IMR-90 (cell line): ENCODE measurements at regions not wholly inside any gene's neighbourhood (a gene's known extent, or its start where the extent isn't known, plus 50 kb on each side); places are given as distances from the start of the nearest gene placed in this dataset.

ENCODE experiments used
- ATAC-seq: fragments of 200-7000 bp; cut with Tn5 transposase; 2 replicates; pipeline ENCODE4 v1.9.1; 2020; ENCODE audit warnings: low read depth, mild to moderate bottlenecking, moderate library complexity
- BruUV-seq: library from RNA; stranded (reverse); fragments of 400-500 nt; replicated peaks from 2 replicates; lab custom pipeline; 2021; lab: Mats Ljungman, UMichigan
- CTCF ChIA-PET: fragments of 300-600 bp; formaldehyde crosslinking; extraction: SDS; loops from one replicate; lab custom pipeline; 2021; ENCODE audit warnings: antibody characterized with exemption; lab: Yijun Ruan, JAX
- POLR2A ChIA-PET: fragments of 300-600 bp; sonication (Branson Sonifier 250); formaldehyde crosslinking; loops from one replicate; lab custom pipeline; 2022; ENCODE audit warnings: antibody characterized with exemption; ENCODE audit not compliant: unreplicated experiment; lab: Charles Lee
- DNase-seq: peaks from one replicate; pipeline ENCODE4 v3.0.0; 2013
- H2AFZ ChIP-seq: replicated peaks from 2 replicates; pipeline ENCODE3; 2013; ENCODE audit warnings: low read length, mild to moderate bottlenecking; ENCODE audit not compliant: poor library complexity
- H2AK5ac ChIP-seq: 2 replicates; pipeline ENCODE4 v1.6.1; 2013; ENCODE audit warnings: low read depth, low read length, inconsistent platforms
- H2AK9ac ChIP-seq: replicated peaks from 2 replicates; pipeline ENCODE3; 2013; ENCODE audit warnings: mild to moderate bottlenecking, low read depth, low read length, moderate library complexity; ENCODE audit not compliant: poor library complexity
- H2BK120ac ChIP-seq: 2 replicates; pipeline ENCODE4 v1.6.1; 2013; ENCODE audit warnings: low read depth, low read length, inconsistent platforms
- H2BK15ac ChIP-seq: 3 replicates; pipeline ENCODE4 v1.6.1; 2013; ENCODE audit warnings: low read depth, low read length, inconsistent platforms
- H2BK20ac ChIP-seq: 2 replicates; pipeline ENCODE4 v1.6.1; 2013; ENCODE audit warnings: low read depth, mild to moderate bottlenecking, inconsistent platforms, low read length, moderate library complexity
- H2BK5ac ChIP-seq: 2 replicates; pipeline ENCODE4 v1.6.1; 2013; ENCODE audit warnings: mild to moderate bottlenecking, low read depth, low read length, inconsistent platforms; ENCODE audit not compliant: poor library complexity, severe bottlenecking
- H3K14ac ChIP-seq: replicated peaks from 2 replicates; pipeline ENCODE4 v1.6.1; 2013; ENCODE audit warnings: low read depth, low read length, inconsistent platforms
- H3K18ac ChIP-seq: 2 replicates; pipeline ENCODE4 v1.6.1; 2013; ENCODE audit warnings: low read depth, low read length, control low read depth
- H3K23ac ChIP-seq: 2 replicates; pipeline ENCODE4 v1.6.1; 2013; ENCODE audit warnings: low read depth, low read length, inconsistent platforms
- H3K27ac ChIP-seq: 2 replicates; pipeline ENCODE4 v1.5.1; 2013; ENCODE audit warnings: mild to moderate bottlenecking, control low read depth, low read length; ENCODE audit not compliant: insufficient read depth
- H3K27me3 ChIP-seq: 2 replicates; pipeline ENCODE4 v1.6.1; 2013; ENCODE audit warnings: low read length; ENCODE audit not compliant: control insufficient read depth, insufficient read depth
- H3K36me3 ChIP-seq: 2 replicates; pipeline ENCODE4 v1.6.1; 2013; ENCODE audit warnings: low read length, mixed read lengths; ENCODE audit not compliant: control insufficient read depth, insufficient read depth
- H3K4ac ChIP-seq: 2 replicates; pipeline ENCODE4 v1.6.1; 2013; ENCODE audit warnings: low read depth, low read length, inconsistent platforms
- H3K4me1 ChIP-seq: 2 replicates; pipeline ENCODE4 v1.6.1; 2013; ENCODE audit warnings: low read length, mixed read lengths; ENCODE audit not compliant: control insufficient read depth, insufficient read depth
- H3K4me2 ChIP-seq: 2 replicates; pipeline ENCODE4 v1.6.1; 2013; ENCODE audit warnings: low read depth, mild to moderate bottlenecking, control low read depth, low read length, moderate library complexity
- H3K4me3 ChIP-seq: 2 replicates; pipeline ENCODE4 v1.5.1; 2013; ENCODE audit warnings: low read depth, mild to moderate bottlenecking, control low read depth, low read length, moderate library complexity; ENCODE audit not compliant: insufficient read depth
- H3K56ac ChIP-seq: 2 replicates; pipeline ENCODE4 v1.6.1; 2013; ENCODE audit warnings: low read length, inconsistent platforms; ENCODE audit not compliant: insufficient read depth; ENCODE audit errors: extremely low read depth
- H3K79me1 ChIP-seq, 2 experiments: 2 replicates each; pipeline ENCODE4 v1.6.1; 2013; ENCODE audit warnings: low read length in 2 of 2, inconsistent platforms in 1 of 2, low read depth in 1 of 2
- H3K9ac ChIP-seq: 2 replicates; pipeline ENCODE4 v1.6.1; 2013; ENCODE audit warnings: low read depth, low read length, control low read depth
- H3K9me1 ChIP-seq: 2 replicates; pipeline ENCODE4 v1.6.1; 2013; ENCODE audit warnings: low read length, inconsistent platforms; ENCODE audit not compliant: insufficient read depth
- H3K9me3 ChIP-seq: 2 replicates; pipeline ENCODE4 v1.6.1; 2013; ENCODE audit warnings: low read length; ENCODE audit not compliant: control insufficient read depth, insufficient read depth
- H4K20me1 ChIP-seq: 2 replicates; pipeline ENCODE4 v1.6.1; 2013; ENCODE audit warnings: low read length, inconsistent platforms; ENCODE audit not compliant: insufficient read depth
- H4K5ac ChIP-seq: 2 replicates; pipeline ENCODE4 v1.6.1; 2013; ENCODE audit warnings: mild to moderate bottlenecking, low read depth, low read length, control low read depth
- H4K8ac ChIP-seq, 2 experiments: 2 replicates each; pipeline ENCODE4 v1.6.1; 2013; ENCODE audit warnings: low read depth in 2 of 2, low read length in 2 of 2, control low read depth in 1 of 2, inconsistent platforms in 1 of 2
- H4K91ac ChIP-seq: 2 replicates; pipeline ENCODE4 v1.6.1; 2013; ENCODE audit warnings: low read depth, low read length, inconsistent platforms; ENCODE audit not compliant: insufficient read depth
- BHLHE40 ChIP-seq: fragments of 150-350 bp; IDR thresholded peaks from 2 replicates; pipeline ENCODE4 v1.6.1; 2016; ENCODE audit warnings: mild to moderate bottlenecking, low read depth, low read length
- CEBPB ChIP-seq: IDR thresholded peaks from 2 replicates; pipeline ENCODE4 v1.6.1; 2012; ENCODE audit warnings: low read depth, low read length, improper control_type of control experiment
- CHD1 ChIP-seq: IDR thresholded peaks from 2 replicates; pipeline ENCODE4 v1.6.1; 2012; ENCODE audit warnings: low read depth, low read length, improper control_type of control experiment
- CTCF ChIP-seq: conservative IDR thresholded peaks from 2 replicates; pipeline ENCODE4 v1.5.1; 2012; ENCODE audit warnings: mild to moderate bottlenecking, low read depth, low read length, improper control_type of control experiment
- ELK1 ChIP-seq: fragments of 150-350 bp; IDR thresholded peaks from 2 replicates; pipeline ENCODE4 v1.6.1; 2016; ENCODE audit warnings: low read depth, mild to moderate bottlenecking, low read length, moderate library complexity, borderline replicate concordance
- FOS ChIP-seq: fragments of 150-350 bp; IDR thresholded peaks from 2 replicates; pipeline ENCODE4 v1.6.1; 2016; ENCODE audit warnings: low read depth, low read length
- MAZ ChIP-seq: IDR thresholded peaks from 2 replicates; pipeline ENCODE4 v1.6.1; 2012; ENCODE audit warnings: low read depth, mild to moderate bottlenecking, low read length, improper control_type of control experiment, moderate library complexity, borderline replicate concordance
- MXI1 ChIP-seq: IDR thresholded peaks from 2 replicates; pipeline ENCODE4 v1.6.1; 2012; ENCODE audit warnings: low read depth, mild to moderate bottlenecking, low read length, moderate library complexity, borderline replicate concordance
- NFE2L2 ChIP-seq: fragments of 150-350 bp; IDR thresholded peaks from 2 replicates; pipeline ENCODE4 v1.6.1; 2016; ENCODE audit warnings: low read depth, mild to moderate bottlenecking, low read length
- POLR2A ChIP-seq: IDR thresholded peaks from 2 replicates; pipeline ENCODE4 v1.6.1; 2012; ENCODE audit warnings: mild to moderate bottlenecking, low read depth, low read length
- RAD21 ChIP-seq: IDR thresholded peaks from 2 replicates; pipeline ENCODE4 v1.6.1; 2012; ENCODE audit warnings: low read length, improper control_type of control experiment
- RCOR1 ChIP-seq: IDR thresholded peaks from 2 replicates; pipeline ENCODE4 v1.6.1; 2012; ENCODE audit warnings: mild to moderate bottlenecking, low read length, improper control_type of control experiment; ENCODE audit not compliant: insufficient replicate concordance
- RFX5 ChIP-seq: IDR thresholded peaks from 2 replicates; pipeline ENCODE4 v1.8.0; 2012; ENCODE audit warnings: low read depth, mild to moderate bottlenecking, low read length, moderate library complexity
- SMC3 ChIP-seq: fragments of 150-350 bp; IDR thresholded peaks from 2 replicates; pipeline ENCODE4 v1.6.1; 2016; ENCODE audit warnings: low read depth, mild to moderate bottlenecking, antibody characterized with exemption, low read length, moderate library complexity
- USF2 ChIP-seq: fragments of 150-350 bp; IDR thresholded peaks from 2 replicates; pipeline ENCODE4 v1.6.1; 2017; ENCODE audit warnings: mild to moderate bottlenecking, antibody characterized with exemption, low read length, low read depth
- WGBS, 2 experiments: methylation state at CpG; one replicate each; pipeline versions ENCODE4 v1.1.5 to v1.1.7; 2013; ENCODE audit warnings: missing lambda C conversion rate in 2 of 2; ENCODE audit not compliant: insufficient read length in 1 of 2; ENCODE audit errors: extremely low coverage in 2 of 2; 5-methylcytosine and 5-hydroxymethylcytosine counted together
- dilution Hi-C: fragments of 300-500 bp; cut with HindIII; formaldehyde crosslinking; loops from one replicate; pipeline ENCODE4 v1.14.3; 2018; ENCODE audit warnings: low sequenced_read_pairs; ENCODE audit not compliant: unreplicated experiment
- in situ Hi-C: fragments of 300-500 bp; cut with MboI; formaldehyde crosslinking; loops from 3 replicates; pipeline ENCODE4 v1.14.3; 2019; ENCODE audit warnings: low sequenced_read_pairs, inconsistent platforms, mixed read lengths
- intact Hi-C: fragments of 100-400 bp; cut with micrococcal nuclease; formaldehyde crosslinking; loops from 2 replicates; pipeline ENCODE4 v1.10.0; 2022

GRCh38 chr10:21396889-21397288 is 128.6 kb downstream of the SKIDA1 start:
- no TSS peak for BruUV-seq
- Histone ChIP-seq H3K4me2 (no peak overlapping the region), H2BK120ac (no peak overlapping the region)

More at GRCh38 chr10:21396889-21397288, 128.6 kb downstream of the SKIDA1 start:
- TF ChIP-seq NFE2L2 (no peak), RFX5 (no peak), RAD21 (no peak), FOS (no peak), ELK1 (no peak), CEBPB (no peak), RCOR1 (no peak), CHD1 (no peak), SMC3 (no peak), BHLHE40 (no peak), MAZ (no peak), POLR2A (no peak), USF2 (no peak), CTCF (no peak), MXI1 (no peak)
- no peak overlapping the region for H4K8ac ChIP-seq
- no peaks in the 10 kb centered on the region for H3K79me1 ChIP-seq
- H4K5ac ChIP-seq: 0 out of 2 replicates have a peak overlapping the region, but pooled peaks have one; percentile 23
- H3K9me3 ChIP-seq: no peaks in the 10 kb centered on the region
- no peak overlapping the region for H3K18ac ChIP-seq
- no peak overlapping the region for H2BK15ac ChIP-seq
- in situ Hi-C loops (no loop called here), dilution Hi-C loops (no loop called here), intact Hi-C loops (no loop called here)
- ChIA-PET CTCF (interaction anchor here (0.8 to 1.0 kb wide), 2 partner anchors 9 to 27 kb away, joined by 3 read pairs; no protein-coding TSS in a partner anchor), POLR2A (interaction anchor here (0.7 kb wide), 1 partner anchor 919 kb away, joined by 3 read pairs; the partner anchor contains the start of gene COMMD3)
- H3K4ac ChIP-seq: no peak overlapping the region; the same call in 1 of the 2 replicates
- no peaks in the 10 kb centered on the region for H3K27me3 ChIP-seq
- no CpG with 5 or more reads among the region's 1 CpG for WGBS, 2 experiments
- no peak overlapping the region for H3K56ac ChIP-seq
- no peak overlapping the region for H2AK9ac ChIP-seq
- no peaks in the 10 kb centered on the region for H4K20me1 ChIP-seq
- ATAC-seq: no peak
- no peak overlapping the region for H3K14ac ChIP-seq
- peaks cover 11% of the 10 kb centered on the region for H3K9me1 ChIP-seq
- peaks cover 14% of the 10 kb centered on the region for H3K4me1 ChIP-seq
- H3K4me3 ChIP-seq: no peak overlapping the region
- H2AFZ ChIP-seq: no peak overlapping the region
- H2BK5ac ChIP-seq: no peak overlapping the region
- no peak overlapping the region for H3K23ac ChIP-seq
- no peak overlapping the region for H2BK20ac ChIP-seq
- no peaks in the 10 kb centered on the region for H3K36me3 ChIP-seq
- DNase-seq: peak; percentile 47
- H2AK5ac ChIP-seq: 0 out of 2 replicates have a peak overlapping the region, but pooled peaks have one; percentile 8
- H3K27ac ChIP-seq: no peak overlapping the region
- H3K9ac ChIP-seq: no peak overlapping the region
- H4K91ac ChIP-seq: no peak overlapping the region
